ENCODE measurements at regions not wholly inside any gene's neighbourhood (a gene's known extent, or its start where the extent isn't known, plus 50 kb on each side); places are given as distances from the start of the nearest gene placed in this dataset.

DNA sequence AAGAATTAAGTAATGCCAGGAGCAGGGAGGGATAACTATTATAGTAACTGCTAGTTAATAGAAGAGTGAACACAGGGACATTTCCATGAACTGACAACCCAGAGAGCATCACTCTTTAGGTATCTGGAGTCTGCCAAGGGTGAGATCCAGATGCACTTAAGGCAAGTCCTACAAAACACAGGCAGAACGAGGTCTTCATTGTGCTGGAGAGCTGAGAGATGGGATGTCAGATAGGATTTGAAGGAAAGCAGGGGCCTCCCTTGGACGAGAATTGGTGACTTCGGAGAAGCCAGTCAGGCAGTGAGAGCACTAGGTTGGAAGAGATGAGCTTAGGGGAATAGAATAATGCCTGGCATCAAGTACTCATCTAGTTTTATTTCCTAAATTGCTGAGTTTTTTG, 684.5 kb downstream of the GATA3 start:
- dilution Hi-C loops (cut with MboI; ENCODE audit: extremely low pct_ligation_motif_present, low sequenced_read_pairs) (no loop called here), intact Hi-C loops (cut with micrococcal nuclease) (no loop called here)
- FAIRE-seq (no peak), DNase-seq (ENCODE audit: low read depth, low spot score) (no peak)
- ChIA-PET POLR2A (no interaction called here), CTCF (interaction anchor here (0.8 kb wide), 1 partner anchor 8 kb away, joined by 4 read pairs; no protein-coding TSS in a partner anchor)
- Histone ChIP-seq H3K27me3 (ENCODE audit: control insufficient read depth in 2 of 2, insufficient read depth in 2 of 2, low read length in 2 of 2) (no peaks in the 10 kb centered on the region), H3K4me3 (replicated peaks in 1 of 3; ENCODE audit: insufficient read depth in 1 of 3, low read depth in 1 of 3, low read length in 3 of 3) (no peak overlapping the region), H3K36me3 (ENCODE audit: control insufficient read depth in 2 of 2, extremely low read depth in 1 of 2, insufficient read depth in 2 of 2, low read length in 2 of 2) (no peaks in the 10 kb centered on the region), H3K27ac (ENCODE audit: insufficient read depth, low read depth, low read length) (no peak overlapping the region), H3K4me1 (ENCODE audit: control insufficient read depth, extremely low read depth, insufficient read depth, low read length) (no peaks in the 10 kb centered on the region), H3K9me3 (replicated peaks; ENCODE audit: control insufficient read depth, insufficient read depth, low read length) (no peaks in the 10 kb centered on the region), H3K4me2 (ENCODE audit: insufficient read depth, low read length) (no peak overlapping the region), H3K9ac (replicated peaks; ENCODE audit: extremely low read depth, insufficient read depth, low read length) (no peak overlapping the region), H4K20me1 (replicated peaks; ENCODE audit: control insufficient read depth, extremely low read depth, insufficient read depth, low read length) (no peaks in the 10 kb centered on the region), H3K9me1 (replicated peaks; ENCODE audit: control insufficient read depth, extremely low read depth, insufficient read depth, low read length) (no peaks in the 10 kb centered on the region), H2AFZ (ENCODE audit: low read depth, low read length) (no peak overlapping the region), H3K79me2 (ENCODE audit: control insufficient read depth, insufficient read depth, low read length) (no peaks in the 10 kb centered on the region)
- TF ChIP-seq POLR2A (IDR thresholded peaks at IDR 0.05; ENCODE audit: low read depth, low read length) (no peak), GATA2 (IDR thresholded peaks at IDR 0.05; ENCODE audit: insufficient read depth, insufficient read length, low read depth, low read length) (no peak), MYC (IDR thresholded peaks at IDR 0.05; ENCODE audit: low read depth, low read length) (no peak), FOS (IDR thresholded peaks at IDR 0.05; ENCODE audit: borderline replicate concordance, insufficient read depth, low read length) (no peak), EZH2 (IDR thresholded peaks at IDR 0.05; ENCODE audit: borderline replicate concordance, low read depth, low read length, severe bottlenecking) (no peak), JUN (IDR thresholded peaks at IDR 0.05; ENCODE audit: borderline replicate concordance, insufficient read depth, insufficient read length, low read depth) (no peak), POLR2AphosphoS5 (IDR thresholded peaks at IDR 0.05; ENCODE audit: insufficient read depth, low read depth, low read length) (no peak)
- TF ChIP-seq, protein P1, sequence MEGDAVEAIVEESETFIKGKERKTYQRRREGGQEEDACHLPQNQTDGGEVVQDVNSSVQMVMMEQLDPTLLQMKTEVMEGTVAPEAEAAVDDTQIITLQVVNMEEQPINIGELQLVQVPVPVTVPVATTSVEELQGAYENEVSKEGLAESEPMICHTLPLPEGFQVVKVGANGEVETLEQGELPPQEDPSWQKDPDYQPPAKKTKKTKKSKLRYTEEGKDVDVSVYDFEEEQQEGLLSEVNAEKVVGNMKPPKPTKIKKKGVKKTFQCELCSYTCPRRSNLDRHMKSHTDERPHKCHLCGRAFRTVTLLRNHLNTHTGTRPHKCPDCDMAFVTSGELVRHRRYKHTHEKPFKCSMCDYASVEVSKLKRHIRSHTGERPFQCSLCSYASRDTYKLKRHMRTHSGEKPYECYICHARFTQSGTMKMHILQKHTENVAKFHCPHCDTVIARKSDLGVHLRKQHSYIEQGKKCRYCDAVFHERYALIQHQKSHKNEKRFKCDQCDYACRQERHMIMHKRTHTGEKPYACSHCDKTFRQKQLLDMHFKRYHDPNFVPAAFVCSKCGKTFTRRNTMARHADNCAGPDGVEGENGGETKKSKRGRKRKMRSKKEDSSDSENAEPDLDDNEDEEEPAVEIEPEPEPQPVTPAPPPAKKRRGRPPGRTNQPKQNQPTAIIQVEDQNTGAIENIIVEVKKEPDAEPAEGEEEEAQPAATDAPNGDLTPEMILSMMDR (IDR thresholded peaks at IDR 0.05; ENCODE audit: extremely low read depth in 1 of 2, insufficient read depth in 1 of 2, low read depth in 1 of 2, low read length in 2 of 2): no peak
- TF ChIP-seq, protein P2, sequence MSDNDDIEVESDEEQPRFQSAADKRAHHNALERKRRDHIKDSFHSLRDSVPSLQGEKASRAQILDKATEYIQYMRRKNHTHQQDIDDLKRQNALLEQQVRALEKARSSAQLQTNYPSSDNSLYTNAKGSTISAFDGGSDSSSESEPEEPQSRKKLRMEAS (IDR thresholded peaks at IDR 0.05; ENCODE audit: insufficient read depth, insufficient read length): no peak
- BruUV-seq (replicated peaks): no TSS peak

Measured in endothelial cell of umbilical vein (primary cell).